22Rv1 (cell line): ENCODE measurements at regions not wholly inside any gene's neighbourhood (a gene's known extent, or its start where the extent isn't known, plus 50 kb on each side); places are given as distances from the start of the nearest gene placed in this dataset.

Experiments
- H3K27ac ChIP-seq: fragments of 450-650 bp; 2 replicates; pipeline ENCODE4 v1.5.1; 2017
- CTCF ChIP-seq: fragments of 450-650 bp; IDR thresholded peaks from 2 replicates; pipeline ENCODE4 v1.5.1; 2017; ENCODE audit warnings: mild to moderate bottlenecking
- ZFX ChIP-seq: fragments of 450-650 bp; IDR thresholded peaks from 2 replicates; pipeline ENCODE4 v1.6.1; 2017; ENCODE audit warnings: antibody characterized with exemption, borderline replicate concordance

GRCh38 chr2:33835911-33836310 lies 236.8 kb upstream of the FAM98A start:
- TF ChIP-seq CTCF, result no peak
- no peak for TF ChIP-seq ZFX
- H3K27ac ChIP-seq, result no peak overlapping the region

- no peak overlapping the region for H3K27ac ChIP-seq
- TF ChIP-seq ZFX (no peak), CTCF (no peak)
Measured at GRCh38 chr2:33822964-33823363, 223.9 kb upstream of the FAM98A start.

GRCh38 chr2:33812707-33813106 lies 213.6 kb upstream of the FAM98A start:
- TF ChIP-seq CTCF, result no peak
- no peak for TF ChIP-seq ZFX
- no peak overlapping the region for H3K27ac ChIP-seq

GRCh38 chr2:33810046-33810835 lies 211.1 kb upstream of the FAM98A start:
- no peak for TF ChIP-seq ZFX
- TF ChIP-seq CTCF, result no peak

GRCh38 chr2:33806041-33806440 lies 206.9 kb upstream of the FAM98A start:
- no peak overlapping the region for H3K27ac ChIP-seq
- no peak for TF ChIP-seq CTCF
- TF ChIP-seq ZFX, result no peak

More at GRCh38 chr2:33810046-33810835, 211.1 kb upstream of the FAM98A start:
- no peak overlapping the region for H3K27ac ChIP-seq

GRCh38 chr2:33804155-33804554 lies 205.1 kb upstream of the FAM98A start:
- TF ChIP-seq CTCF, result no peak
- no peak for TF ChIP-seq ZFX
- no peak overlapping the region for H3K27ac ChIP-seq

- TF ChIP-seq CTCF (no peak), ZFX (no peak)
- H3K27ac ChIP-seq, result no peak overlapping the region
Measured at GRCh38 chr2:33796511-33796910, 197.4 kb upstream of the FAM98A start.
